H9 (cell line): ENCODE measurements at regions not wholly inside any gene's neighbourhood (a gene's known extent, or its start where the extent isn't known, plus 50 kb on each side); places are given as distances from the start of the nearest gene placed in this dataset.
"Not testable (repeated sequence)": the region's sequence is repeated elsewhere in the genome, so short reads cannot be mapped to it uniquely, and the experiment has no call there.

Source experiments
- DNase-seq: peaks from one replicate; pipeline ENCODE4 v3.0.0-alpha.2; 2017
- H2AFZ ChIP-seq: one replicate; pipeline ENCODE4 v1.6.1; 2013; ENCODE audit warnings: mild to moderate bottlenecking, low read length, control low read depth, moderate library complexity
- H2AK5ac ChIP-seq: 2 replicates; pipeline ENCODE4 v1.6.1; 2013; ENCODE audit warnings: low read length, control low read depth, mixed read lengths; ENCODE audit not compliant: insufficient read length
- H2BK120ac ChIP-seq: one replicate; pipeline ENCODE4 v1.6.1; 2013; ENCODE audit warnings: low read depth, mild to moderate bottlenecking, low read length, control low read depth, inconsistent platforms; ENCODE audit not compliant: poor library complexity, severe bottlenecking
- H2BK12ac ChIP-seq: 2 replicates; pipeline ENCODE4 v1.6.1; 2013; ENCODE audit warnings: low read length, control low read depth, mixed read lengths, low read depth; ENCODE audit not compliant: insufficient read length
- H2BK15ac ChIP-seq: 2 replicates; pipeline ENCODE4 v1.6.1; 2013; ENCODE audit warnings: low read depth, low read length, control low read depth
- H2BK20ac ChIP-seq: one replicate; pipeline ENCODE4 v1.6.1; 2013; ENCODE audit warnings: low read depth, mild to moderate bottlenecking, low read length, control low read depth, inconsistent platforms; ENCODE audit not compliant: poor library complexity, severe bottlenecking
- H2BK5ac ChIP-seq: 2 replicates; pipeline ENCODE4 v1.6.1; 2013; ENCODE audit warnings: low read length, control low read depth, mixed read lengths; ENCODE audit not compliant: insufficient read length
- H3K14ac ChIP-seq: 2 replicates; pipeline ENCODE4 v1.6.1; 2013; ENCODE audit warnings: low read length, control low read depth; ENCODE audit not compliant: insufficient read depth
- H3K18ac ChIP-seq: 2 replicates; pipeline ENCODE4 v1.6.1; 2013; ENCODE audit warnings: low read depth, mild to moderate bottlenecking, mixed read lengths, low read length, control low read depth; ENCODE audit not compliant: insufficient read length
- H3K23ac ChIP-seq: 2 replicates; pipeline ENCODE4 v1.6.1; 2013; ENCODE audit warnings: low read length, control low read depth, mixed read lengths, low read depth; ENCODE audit not compliant: insufficient read length
- H3K23me2 ChIP-seq: 2 replicates; pipeline ENCODE4 v1.6.1; 2013; ENCODE audit warnings: low read depth, mild to moderate bottlenecking, mixed read lengths, low read length, control low read depth; ENCODE audit not compliant: insufficient read length, poor library complexity, severe bottlenecking
- H3K27ac ChIP-seq: 2 replicates; pipeline ENCODE4 v1.5.1; 2013; ENCODE audit warnings: low read length, control low read depth, mixed read lengths, low read depth; ENCODE audit not compliant: insufficient read length
- H3K27me3 ChIP-seq: 2 replicates; pipeline ENCODE4 v1.6.1; 2013; ENCODE audit warnings: low read length, control low read depth, inconsistent platforms; ENCODE audit not compliant: insufficient read depth
- H3K4ac ChIP-seq: 2 replicates; pipeline ENCODE4 v1.6.1; 2013; ENCODE audit warnings: low read depth, mild to moderate bottlenecking, control low read depth, inconsistent platforms, low read length, moderate library complexity
- H3K4me1 ChIP-seq: 2 replicates; pipeline ENCODE4 v1.6.1; 2013; ENCODE audit warnings: low read length, control low read depth, inconsistent platforms; ENCODE audit not compliant: insufficient read depth
- H3K4me2 ChIP-seq: 2 replicates; pipeline ENCODE4 v1.6.1; 2013; ENCODE audit warnings: low read length, control low read depth, mixed read lengths; ENCODE audit not compliant: insufficient read length, insufficient read depth
- H3K56ac ChIP-seq: 2 replicates; pipeline ENCODE4 v1.6.1; 2013; ENCODE audit warnings: low read depth, mild to moderate bottlenecking, mixed read lengths, low read length, control low read depth; ENCODE audit not compliant: insufficient read length
- H3K79me1 ChIP-seq: 2 replicates; pipeline ENCODE4 v1.6.1; 2013; ENCODE audit warnings: low read depth, mild to moderate bottlenecking, moderate library complexity, low read length, control low read depth, inconsistent platforms; ENCODE audit not compliant: insufficient read depth, poor library complexity, severe bottlenecking
- H3K79me2 ChIP-seq: 2 replicates; pipeline ENCODE4 v1.6.1; 2013; ENCODE audit warnings: low read length, control low read depth, inconsistent platforms; ENCODE audit not compliant: insufficient read depth
- H3K9ac ChIP-seq: 2 replicates; pipeline ENCODE4 v1.6.1; 2013; ENCODE audit warnings: low read length, control low read depth, mixed read lengths; ENCODE audit not compliant: insufficient read length; ENCODE audit errors: extremely low read depth
- H3K9me3 ChIP-seq: one replicate; pipeline ENCODE4 v1.6.1; 2013; ENCODE audit warnings: low read depth, low read length, inconsistent platforms; ENCODE audit not compliant: control insufficient read depth
- H3T11ph ChIP-seq: one replicate; pipeline ENCODE4 v1.6.1; 2013; ENCODE audit warnings: mild to moderate bottlenecking, low read length, control low read depth, inconsistent platforms
- H4K20me1 ChIP-seq: one replicate; pipeline ENCODE4 v1.6.1; 2013; ENCODE audit not compliant: control insufficient read depth, insufficient read length, insufficient read depth
- H4K5ac ChIP-seq: 2 replicates; pipeline ENCODE4 v1.6.1; 2013; ENCODE audit warnings: low read depth, mild to moderate bottlenecking, mixed read lengths, low read length, control low read depth; ENCODE audit not compliant: insufficient read length
- H4K8ac ChIP-seq: replicated peaks from 2 replicates; pipeline ENCODE4 v1.6.1; 2013; ENCODE audit warnings: low read length, control low read depth, mixed read lengths, low read depth; ENCODE audit not compliant: insufficient read length
- H4K91ac ChIP-seq: 2 replicates; pipeline ENCODE4 v1.6.1; 2013; ENCODE audit warnings: low read depth, mild to moderate bottlenecking, moderate library complexity, mixed read lengths, low read length, control low read depth; ENCODE audit not compliant: insufficient read length
- H3K27ac Mint-ChIP-seq, 3 experiments: 2 replicates in 2 of 3; 3 replicates in 1 of 3; pipeline ENCODE4 v1.8.0; 2020 to 2021; ENCODE audit warnings: mixed read lengths in 3 of 3, mild to moderate bottlenecking in 1 of 3, moderate library complexity in 1 of 3
- H3K27me3 Mint-ChIP-seq: 2 replicates; pipeline ENCODE4 v1.8.0; 2021; ENCODE audit warnings: low read depth, mild to moderate bottlenecking, moderate library complexity, mixed read lengths
- H3K36me3 Mint-ChIP-seq, 3 experiments: 2 replicates in 2 of 3; 3 replicates in 1 of 3; pipeline ENCODE4 v1.8.0; 2020 to 2021; ENCODE audit warnings: low read depth in 3 of 3, mixed read lengths in 3 of 3; ENCODE audit not compliant: insufficient read depth in 1 of 3
- H3K4me1 Mint-ChIP-seq, 2 experiments: 2 replicates each; pipeline ENCODE4 v1.8.0; 2020; ENCODE audit warnings: mixed read lengths in 2 of 2
- H3K4me3 Mint-ChIP-seq, 2 experiments: 2 replicates in 1 of 2; 3 replicates in 1 of 2; pipeline ENCODE4 v1.8.0; 2020 to 2021; ENCODE audit warnings: mild to moderate bottlenecking in 2 of 2, mixed read lengths in 2 of 2, moderate library complexity in 1 of 2
- H3K9me3 Mint-ChIP-seq, 2 experiments: 2 replicates in 1 of 2; 3 replicates in 1 of 2; pipeline ENCODE4 v1.8.0; 2020; ENCODE audit warnings: mild to moderate bottlenecking in 2 of 2, mixed read lengths in 2 of 2, moderate library complexity in 1 of 2
- WGBS: extraction: QIAGEN DNeasy Blood & Tissue Kit; methylation state at CpG from one replicate; pipeline ENCODE4 v1.1.7; 2013; ENCODE audit warnings: missing lambda C conversion rate, low lambda C conversion rate, mixed read lengths; ENCODE audit not compliant: insufficient read length; ENCODE audit errors: extremely low coverage; 5-methylcytosine and 5-hydroxymethylcytosine counted together
- TF ChIP-seq, protein P1 (sequence below): fragments of 200-600 bp; sonication (generic); conservative IDR thresholded peaks from 3 replicates; pipeline ENCODE4 v1.8.0; 2021; ENCODE audit warnings: antibody characterized with exemption, mild to moderate bottlenecking

DNA sequence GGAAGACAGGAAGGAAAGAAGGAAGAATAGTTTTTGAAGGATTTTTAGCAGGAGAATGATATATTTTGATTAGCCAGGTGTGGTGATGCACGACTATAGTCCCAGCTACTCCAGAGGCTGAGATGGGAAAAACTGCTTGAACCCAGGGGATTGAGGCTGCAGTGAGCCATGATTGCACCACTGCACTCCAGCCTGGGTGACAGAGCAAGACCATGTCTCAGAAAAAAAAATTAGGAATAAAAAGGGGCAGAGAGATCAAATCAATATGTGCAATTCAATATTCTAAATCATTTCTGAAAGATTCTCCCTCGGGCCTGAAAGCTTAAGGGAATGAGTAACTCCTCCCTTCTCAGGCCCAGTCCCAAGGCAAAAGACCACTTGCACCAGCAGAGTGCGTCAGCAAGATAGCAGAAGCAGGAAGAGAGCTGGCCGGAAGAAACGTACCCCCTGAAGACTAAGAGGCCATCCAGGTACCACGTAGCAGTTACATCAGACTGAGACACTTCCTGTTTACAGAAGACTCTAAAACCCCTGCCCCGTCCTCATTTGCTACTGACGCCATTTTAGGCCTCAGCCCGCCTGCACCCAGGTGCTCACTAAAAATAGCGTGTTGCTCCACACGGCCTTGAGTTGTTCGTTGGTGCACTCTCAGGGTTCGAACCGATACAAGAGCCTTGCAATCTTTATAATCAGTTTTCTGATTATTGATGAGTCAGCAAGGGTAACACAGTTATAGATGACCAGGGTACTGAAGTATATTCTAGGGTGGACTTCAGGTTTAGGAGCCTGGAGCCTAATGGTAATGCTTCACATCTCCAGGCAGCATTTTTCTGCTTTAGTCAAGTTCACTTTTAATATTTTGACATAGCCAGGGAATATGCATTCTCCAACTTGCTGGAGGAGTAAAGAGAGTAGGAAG lies 57.7 kb upstream of the CSRP2 start:
- peak overlapping the region in 2 of 3 experiments; percentile 27 to 60; a peak in 2 of 7 replicates for H3K27ac Mint-ChIP-seq
- no peak overlapping the region for H2BK12ac ChIP-seq
- no peak overlapping the region for H3K18ac ChIP-seq
- H4K8ac ChIP-seq, result no peak overlapping the region
- H4K5ac ChIP-seq, result peak overlapping the region; percentile 41
- H4K20me1 ChIP-seq, result no peaks in the 10 kb centered on the region
- no peak overlapping the region for H3T11ph ChIP-seq
- WGBS, result no CpG with 5 or more reads among the region's 14 CpGs
- no peak overlapping the region for H3K27ac ChIP-seq
- H3K9me3 Mint-ChIP-seq, result peaks cover 2 to 4% of the 10 kb centered on the region in 2 experiments; a peak in 3 of 5 replicates
- no peaks in the 10 kb centered on the region for H3K79me2 ChIP-seq
- H3K56ac ChIP-seq, result no peak overlapping the region
- TF ChIP-seq, protein P1, sequence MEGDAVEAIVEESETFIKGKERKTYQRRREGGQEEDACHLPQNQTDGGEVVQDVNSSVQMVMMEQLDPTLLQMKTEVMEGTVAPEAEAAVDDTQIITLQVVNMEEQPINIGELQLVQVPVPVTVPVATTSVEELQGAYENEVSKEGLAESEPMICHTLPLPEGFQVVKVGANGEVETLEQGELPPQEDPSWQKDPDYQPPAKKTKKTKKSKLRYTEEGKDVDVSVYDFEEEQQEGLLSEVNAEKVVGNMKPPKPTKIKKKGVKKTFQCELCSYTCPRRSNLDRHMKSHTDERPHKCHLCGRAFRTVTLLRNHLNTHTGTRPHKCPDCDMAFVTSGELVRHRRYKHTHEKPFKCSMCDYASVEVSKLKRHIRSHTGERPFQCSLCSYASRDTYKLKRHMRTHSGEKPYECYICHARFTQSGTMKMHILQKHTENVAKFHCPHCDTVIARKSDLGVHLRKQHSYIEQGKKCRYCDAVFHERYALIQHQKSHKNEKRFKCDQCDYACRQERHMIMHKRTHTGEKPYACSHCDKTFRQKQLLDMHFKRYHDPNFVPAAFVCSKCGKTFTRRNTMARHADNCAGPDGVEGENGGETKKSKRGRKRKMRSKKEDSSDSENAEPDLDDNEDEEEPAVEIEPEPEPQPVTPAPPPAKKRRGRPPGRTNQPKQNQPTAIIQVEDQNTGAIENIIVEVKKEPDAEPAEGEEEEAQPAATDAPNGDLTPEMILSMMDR, result no peak
- no peaks in the 10 kb centered on the region for H3K9me3 ChIP-seq
- H2BK120ac ChIP-seq, result no peak overlapping the region
- no peak overlapping the region for H2AFZ ChIP-seq
- H3K27me3 Mint-ChIP-seq, result no peaks in the 10 kb centered on the region; the same call in 1 of the 2 replicates
- no peak overlapping the region for H3K4me2 ChIP-seq
- no peaks in the 10 kb centered on the region for H3K79me1 ChIP-seq
- no peak overlapping the region for H3K23ac ChIP-seq
- no peaks in the 10 kb centered on the region; the same call in 1 of the 2 replicates for H3K4me1 ChIP-seq
- H2AK5ac ChIP-seq, result no peak overlapping the region
- H3K23me2 ChIP-seq, result no peaks in the 10 kb centered on the region
- H3K27me3 ChIP-seq, result no peaks in the 10 kb centered on the region
- H2BK5ac ChIP-seq, result no peak overlapping the region
- H3K4me1 Mint-ChIP-seq, result peaks cover 2 to 6% of the 10 kb centered on the region in 2 experiments; a peak in 2 of 4 replicates
- no peak for DNase-seq
- no peak overlapping the region for H2BK15ac ChIP-seq
- no peak overlapping the region for H3K14ac ChIP-seq
- H3K4ac ChIP-seq, result no peak overlapping the region
- H4K91ac ChIP-seq, result no peak overlapping the region
- H3K36me3 Mint-ChIP-seq, result no peaks in the 10 kb centered on the region; a peak in 1 of 7 replicates
- H3K9ac ChIP-seq, result no peak overlapping the region
- no peak overlapping the region for H3K4me3 Mint-ChIP-seq
- H2BK20ac ChIP-seq, result no peak overlapping the region

DNA sequence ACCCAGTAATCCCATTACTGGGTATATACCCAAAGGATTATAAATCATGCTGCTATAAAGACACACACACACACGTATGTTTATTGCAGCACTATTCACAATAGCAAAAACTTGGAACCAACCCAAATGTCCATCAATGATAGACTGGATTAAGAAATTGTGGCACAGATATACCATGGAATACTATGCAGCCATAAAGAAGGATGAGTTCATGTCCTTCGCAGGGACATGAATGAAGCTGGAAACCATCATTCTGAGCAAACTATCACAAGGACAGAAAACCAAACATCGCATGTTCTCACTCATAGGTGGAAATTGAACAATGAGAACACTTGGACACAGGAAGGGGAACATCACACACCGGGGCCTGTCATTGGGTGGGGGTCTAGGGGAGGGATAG lies 54.6 kb upstream of the CSRP2 start:
- H3K18ac ChIP-seq, H3K4me2 ChIP-seq, H2BK5ac ChIP-seq, H2BK15ac ChIP-seq, H3K79me2 ChIP-seq, H3K14ac ChIP-seq, H3K27me3 Mint-ChIP-seq, H3T11ph ChIP-seq, H3K27ac Mint-ChIP-seq, H3K27me3 ChIP-seq, H3K9ac ChIP-seq, DNase-seq, H3K79me1 ChIP-seq, H2BK20ac ChIP-seq, H3K23me2 ChIP-seq, H2AK5ac ChIP-seq, H4K91ac ChIP-seq, H3K4me3 Mint-ChIP-seq, H4K5ac ChIP-seq, H3K56ac ChIP-seq, H3K9me3 ChIP-seq, H3K36me3 Mint-ChIP-seq, H4K8ac ChIP-seq, H3K4me1 ChIP-seq, H3K27ac ChIP-seq, H3K23ac ChIP-seq, H3K4ac ChIP-seq, H2BK120ac ChIP-seq, H3K9me3 Mint-ChIP-seq, H4K20me1 ChIP-seq, H2AFZ ChIP-seq, H2BK12ac ChIP-seq: not testable (repeated sequence)
- no CpG with 5 or more reads among the region's 4 CpGs for WGBS
- H3K4me1 Mint-ChIP-seq, result peaks cover 9 to 12% of the 10 kb centered on the region in 2 experiments; a peak in 3 of 4 replicates
